ENCODE measurements at regions not wholly inside any gene's neighbourhood (a gene's known extent, or its start where the extent isn't known, plus 50 kb on each side); places are given as distances from the start of the nearest gene placed in this dataset.
"Not testable (repeated sequence)": the region's sequence is repeated elsewhere in the genome, so short reads cannot be mapped to it uniquely, and the experiment has no call there.

DNA sequence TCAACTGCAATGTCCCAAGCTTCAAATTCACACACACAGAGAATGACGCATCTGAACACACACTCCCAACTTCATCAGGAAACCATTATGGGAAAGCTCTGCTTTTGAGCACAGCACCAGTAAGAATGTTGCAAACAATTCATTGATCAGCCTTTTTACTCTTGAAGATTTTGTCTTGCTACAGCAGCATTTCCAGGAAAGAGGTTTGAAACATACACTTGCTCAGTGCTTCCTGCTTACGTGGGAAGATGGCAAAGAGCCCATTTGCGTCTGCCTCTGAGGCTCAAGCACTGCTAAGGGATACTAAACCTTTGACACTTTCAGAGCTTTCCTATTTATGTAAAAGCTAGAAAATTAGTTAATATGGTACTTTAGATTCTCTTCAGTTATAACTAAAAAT lies 77.2 kb upstream of the MON1B start:
- intact Hi-C loops (cut with DNase I, micrococcal nuclease): no loop called here
- ATAC-seq (no peak), DNase-seq (no peak)
- no peaks in the 10 kb centered on the region for H3K9me3 ChIP-seq
- no peaks in the 10 kb centered on the region for H3K36me3 ChIP-seq (ENCODE audit: low read depth)
- TF ChIP-seq, protein P1, sequence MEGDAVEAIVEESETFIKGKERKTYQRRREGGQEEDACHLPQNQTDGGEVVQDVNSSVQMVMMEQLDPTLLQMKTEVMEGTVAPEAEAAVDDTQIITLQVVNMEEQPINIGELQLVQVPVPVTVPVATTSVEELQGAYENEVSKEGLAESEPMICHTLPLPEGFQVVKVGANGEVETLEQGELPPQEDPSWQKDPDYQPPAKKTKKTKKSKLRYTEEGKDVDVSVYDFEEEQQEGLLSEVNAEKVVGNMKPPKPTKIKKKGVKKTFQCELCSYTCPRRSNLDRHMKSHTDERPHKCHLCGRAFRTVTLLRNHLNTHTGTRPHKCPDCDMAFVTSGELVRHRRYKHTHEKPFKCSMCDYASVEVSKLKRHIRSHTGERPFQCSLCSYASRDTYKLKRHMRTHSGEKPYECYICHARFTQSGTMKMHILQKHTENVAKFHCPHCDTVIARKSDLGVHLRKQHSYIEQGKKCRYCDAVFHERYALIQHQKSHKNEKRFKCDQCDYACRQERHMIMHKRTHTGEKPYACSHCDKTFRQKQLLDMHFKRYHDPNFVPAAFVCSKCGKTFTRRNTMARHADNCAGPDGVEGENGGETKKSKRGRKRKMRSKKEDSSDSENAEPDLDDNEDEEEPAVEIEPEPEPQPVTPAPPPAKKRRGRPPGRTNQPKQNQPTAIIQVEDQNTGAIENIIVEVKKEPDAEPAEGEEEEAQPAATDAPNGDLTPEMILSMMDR (IDR thresholded peaks at IDR 0.05): no peak
- H3K4me3 ChIP-seq: no peak overlapping the region
- no peaks in the 10 kb centered on the region for H3K4me1 ChIP-seq (ENCODE audit: low read depth)

DNA sequence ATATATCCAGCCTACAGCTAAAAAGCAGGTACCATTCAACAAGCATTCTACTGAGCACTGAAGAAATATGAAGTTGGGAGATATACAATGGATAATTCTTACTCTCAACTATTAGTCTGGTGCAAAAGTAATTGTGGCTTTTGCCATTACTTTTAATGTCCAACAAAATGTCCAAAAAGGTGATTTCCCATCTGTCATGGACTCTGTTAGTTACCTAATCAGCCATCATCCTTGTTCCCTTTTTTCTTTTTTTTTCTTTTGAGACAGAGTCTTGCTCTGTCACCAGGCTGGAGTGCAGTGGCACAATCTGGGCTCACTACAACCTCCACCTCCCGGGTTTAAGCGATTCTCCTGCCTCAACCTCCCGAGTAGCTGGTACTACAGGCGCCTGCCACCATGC lies 76.6 kb upstream of the MON1B start:
- DNase-seq; ATAC-seq; H3K9me3 ChIP-seq; H3K4me3 ChIP-seq; H3K36me3 ChIP-seq (ENCODE audit: low read depth); H3K4me1 ChIP-seq (ENCODE audit: low read depth); intact Hi-C loops (cut with DNase I, micrococcal nuclease): not testable (repeated sequence)

DNA sequence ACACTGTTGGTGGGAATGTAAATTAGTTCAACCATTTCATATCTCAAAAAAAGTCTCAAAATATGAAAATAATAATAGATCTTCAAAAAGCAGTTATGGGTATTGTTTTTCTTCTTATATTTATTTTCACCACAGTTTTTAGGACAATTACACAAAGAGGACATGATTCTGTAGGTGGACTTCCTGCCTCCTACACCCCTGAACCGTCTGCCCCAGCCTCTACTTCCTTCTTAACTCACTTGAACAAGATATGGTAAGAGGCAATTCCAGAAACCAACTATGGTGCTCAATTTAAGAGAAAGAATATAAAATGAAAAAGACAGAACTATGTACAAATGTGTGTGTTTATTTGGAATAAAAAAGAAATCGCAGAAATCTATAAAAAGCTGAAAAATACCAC lies 74.1 kb upstream of the MON1B start:
- no peaks in the 10 kb centered on the region for H3K36me3 ChIP-seq (ENCODE audit: low read depth)
- H3K9me3 ChIP-seq: no peaks in the 10 kb centered on the region
- TF ChIP-seq, protein P1 (IDR thresholded peaks at IDR 0.05): no peak
- DNase-seq (no peak), ATAC-seq (no peak)
- no peaks in the 10 kb centered on the region for H3K4me1 ChIP-seq (ENCODE audit: low read depth)
- intact Hi-C loops (cut with DNase I, micrococcal nuclease): no loop called here
- no peak overlapping the region for H3K4me3 ChIP-seq

- TF ChIP-seq, protein P1 (IDR thresholded peaks at IDR 0.05): no peak
- H3K4me1 ChIP-seq (ENCODE audit: low read depth): no peaks in the 10 kb centered on the region
- H3K36me3 ChIP-seq (ENCODE audit: low read depth): no peaks in the 10 kb centered on the region
- DNase-seq: no peak
- no peak overlapping the region for H3K4me3 ChIP-seq
- intact Hi-C loops (cut with DNase I, micrococcal nuclease): no loop called here
- no peaks in the 10 kb centered on the region for H3K9me3 ChIP-seq
- ATAC-seq: no peak
Observed at GRCh38 chr16:77117707-77118106, 73.3 kb upstream of the MON1B start.

- Histone ChIP-seq H3K9me3 (no peaks in the 10 kb centered on the region), H3K4me3 (no peak overlapping the region), H3K4me1 (ENCODE audit: low read depth) (no peaks in the 10 kb centered on the region), H3K36me3 (ENCODE audit: low read depth) (no peaks in the 10 kb centered on the region)
- intact Hi-C loops (cut with DNase I, micrococcal nuclease): no loop called here
- TF ChIP-seq, protein P1 (IDR thresholded peaks at IDR 0.05): no peak
- ATAC-seq (no peak), DNase-seq (no peak)
Observed at GRCh38 chr16:77131398-77131797, 59.6 kb upstream of the MON1B start.

DNA sequence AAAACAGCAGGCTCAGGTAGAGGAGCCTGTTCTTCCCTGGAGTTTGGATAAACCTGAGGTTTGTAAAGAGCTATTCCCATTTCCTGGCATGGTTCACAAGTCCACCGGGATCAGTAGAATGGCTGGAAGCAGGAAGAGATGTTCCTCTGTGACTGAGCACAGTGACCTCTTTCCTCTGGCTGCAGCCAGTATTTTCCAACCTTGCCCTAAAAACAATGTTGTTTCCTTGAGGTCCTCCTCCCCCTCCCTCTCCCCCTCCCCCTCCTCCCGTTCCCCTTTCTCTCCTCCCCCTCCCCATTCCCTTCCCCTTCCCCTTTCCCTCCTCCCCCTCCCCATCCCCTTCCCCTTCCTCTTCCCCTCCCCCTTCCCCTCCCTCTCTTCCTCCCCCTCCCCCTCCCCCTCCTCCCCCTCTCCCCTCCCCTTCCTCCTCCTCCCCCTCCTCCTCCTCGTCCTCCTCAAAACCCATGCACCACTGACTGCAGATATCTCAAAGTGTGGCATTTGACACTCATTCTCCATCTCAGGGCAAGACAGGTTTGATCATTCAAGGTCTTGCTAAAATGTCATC lies 58.9 kb upstream of the MON1B start:
- intact Hi-C loops (cut with DNase I, micrococcal nuclease): no loop called here
- no peaks in the 10 kb centered on the region for H3K36me3 ChIP-seq (ENCODE audit: low read depth)
- TF ChIP-seq, protein P1 (IDR thresholded peaks at IDR 0.05): no peak
- DNase-seq (no peak), ATAC-seq (no peak)
- no peaks in the 10 kb centered on the region for H3K4me1 ChIP-seq (ENCODE audit: low read depth)
- no peak overlapping the region for H3K4me3 ChIP-seq
- H3K9me3 ChIP-seq: no peaks in the 10 kb centered on the region
